OCI-LY7 (cell line): ENCODE measurements at regions not wholly inside any gene's neighbourhood (a gene's known extent, or its start where the extent isn't known, plus 50 kb on each side); places are given as distances from the start of the nearest gene placed in this dataset.

ENCODE experiments used
- CTCF ChIP-seq: fragments of 200-600 bp; sonication (generic); conservative IDR thresholded peaks from 2 replicates; pipeline ENCODE4 v1.5.1; 2014; ENCODE audit warnings: mild to moderate bottlenecking, antibody characterized with exemption, low read length, moderate library complexity, mixed read lengths
- EZH2phosphoT487 ChIP-seq: fragments of 200-600 bp; sonication (generic); IDR thresholded peaks from 2 replicates; pipeline ENCODE4 v1.6.1; 2018; ENCODE audit warnings: low read depth, borderline replicate concordance, mild to moderate bottlenecking, mixed run types, antibody characterized with exemption, low read length, moderate library complexity, mixed read lengths

DNA sequence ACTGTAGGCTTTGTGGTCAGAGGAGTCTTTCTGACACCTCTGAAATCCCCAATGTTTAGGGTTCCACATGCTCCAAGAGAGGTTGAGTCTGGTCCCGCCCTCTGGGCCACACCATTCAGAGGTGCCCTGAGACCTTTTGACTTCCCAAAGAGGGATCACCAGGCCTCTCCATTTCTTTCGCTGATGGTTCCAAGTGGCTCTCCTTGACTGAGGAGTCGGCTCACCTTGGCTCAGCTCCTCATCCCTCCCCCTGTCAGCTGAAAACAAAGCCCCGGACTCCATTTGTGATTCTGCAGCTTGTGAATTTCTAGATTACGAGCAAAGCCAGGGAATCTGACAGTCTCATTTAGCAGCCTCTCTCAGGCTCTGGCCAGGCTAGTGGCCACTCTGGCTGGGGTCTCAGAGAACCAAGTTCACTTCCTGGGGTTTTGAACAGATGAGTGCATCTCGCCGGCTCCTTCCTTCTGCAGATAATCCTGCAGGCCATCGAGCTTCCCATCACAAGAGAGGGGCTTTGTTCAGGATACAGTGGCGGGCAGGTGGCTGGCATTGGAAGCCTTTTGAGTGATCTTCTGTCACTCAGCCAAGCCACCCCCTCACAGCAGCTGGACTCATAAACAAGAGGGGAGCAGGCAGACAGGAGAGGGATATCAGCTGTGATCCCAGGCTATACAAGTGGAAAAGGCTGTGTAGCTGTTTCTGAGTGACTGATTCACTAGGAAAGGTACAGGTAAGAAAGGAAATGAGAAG is 102.9 kb downstream of the TRIM29 start:
- TF ChIP-seq CTCF (no peak), EZH2phosphoT487 (no peak)
